A549 (cell line): ENCODE measurements at regions not wholly inside any gene's neighbourhood (a gene's known extent, or its start where the extent isn't known, plus 50 kb on each side); places are given as distances from the start of the nearest gene placed in this dataset.

Source experiments
- ATAC-seq, 2 experiments: fragments of 200-7000 bp in 1 of 2; fragments of >200 bp in 1 of 2; cut with Nextera tagmentation in 1 of 2; cut with Tn5 transposase in 1 of 2; 3 replicates each; pipeline versions ENCODE4 v1.8.0 to v1.9.1; 2018 to 2020; ENCODE audit warnings: mild to moderate bottlenecking in 1 of 2, moderate library complexity in 1 of 2
- CTCF ChIA-PET: fragments of 300-600 bp; sonication (Branson Sonifier 250); formaldehyde crosslinking; extraction: SDS; loops from one replicate; lab custom pipeline; 2021; ENCODE audit warnings: antibody characterized with exemption, inconsistent platforms; lab: Yijun Ruan, JAX
- POLR2A ChIA-PET: fragments of 350-600 bp; formaldehyde crosslinking; extraction: SDS; loops from one replicate; lab custom pipeline; 2021; ENCODE audit warnings: antibody characterized with exemption, inconsistent platforms; lab: Yijun Ruan, JAX
- DNase-seq, 2 experiments: peaks; one replicate each; pipeline versions ENCODE4 v3.0.0 to v3.0.0-alpha.2; 2011 to 2016; ENCODE audit warnings: low read depth in 1 of 2, low spot score in 1 of 2
- FAIRE-seq: peaks from 2 replicates; lab custom pipeline; 2011; peaks lifted over from hg19 to GRCh38; lab: Jason Lieb, UNC
- H3K27ac ChIP-seq, 2 experiments: fragments of >200 bp; sonication (Bioruptor Twin); formaldehyde crosslinking; 3 replicates each; pipeline ENCODE4 v1.5.1; 2016 to 2017
- H3K4me1 ChIP-seq: fragments of >200 bp; sonication (Bioruptor Twin); formaldehyde crosslinking; 3 replicates; pipeline ENCODE4 v1.6.1; 2016
- H3K4me2 ChIP-seq: fragments of >200 bp; sonication (Bioruptor Twin); formaldehyde crosslinking; 3 replicates; pipeline ENCODE4 v1.6.1; 2016
- H3K4me3 ChIP-seq: fragments of >200 bp; sonication (Bioruptor Twin); formaldehyde crosslinking; 3 replicates; pipeline ENCODE4 v1.5.1; 2016
- H3K9me3 ChIP-seq: fragments of >200 bp; sonication (Bioruptor Twin); formaldehyde crosslinking; 3 replicates; pipeline ENCODE4 v1.6.1; 2016
- CHD2 ChIP-seq: fragments of 150-350 bp; IDR thresholded peaks from 2 replicates; pipeline ENCODE4 v1.6.1; 2014; ENCODE audit warnings: low read length; ENCODE audit not compliant: partially characterized antibody
- CHD4 ChIP-seq: fragments of 200-600 bp; sonication (generic); IDR thresholded peaks from 2 replicates; pipeline ENCODE4 v1.6.1; 2016; ENCODE audit warnings: antibody characterized with exemption, mild to moderate bottlenecking, borderline replicate concordance
- GATA3 ChIP-seq: IDR thresholded peaks from 2 replicates; pipeline ENCODE4 v1.6.1; 2012; ENCODE audit warnings: borderline replicate concordance
- HDAC2 ChIP-seq: fragments of 200-600 bp; sonication (generic); IDR thresholded peaks from 2 replicates; pipeline ENCODE4 v1.6.1; 2016
- MYC ChIP-seq: IDR thresholded peaks from 2 replicates; pipeline ENCODE4 v1.6.1; 2012; ENCODE audit warnings: mild to moderate bottlenecking, inconsistent platforms, low read length, improper control_type of control experiment, borderline replicate concordance
- RAD21 ChIP-seq, 2 experiments: fragments of >200 bp in 1 of 2; sonication (Bioruptor Twin) in 1 of 2; formaldehyde crosslinking in 1 of 2; IDR thresholded peaks in 1 of 2; conservative IDR thresholded peaks in 1 of 2; 2 replicates in 1 of 2; 3 replicates in 1 of 2; pipeline ENCODE4 v1.6.1; 2012 to 2018; ENCODE audit warnings: inconsistent platforms in 1 of 2
- RARB ChIP-seq: fragments of 250-450 bp; sonication (Bioruptor Pico); IDR thresholded peaks from 2 replicates; pipeline ENCODE4 v1.8.0; 2021; ENCODE audit warnings: mild to moderate bottlenecking, moderate library complexity
- REST ChIP-seq: fragments of 200-600 bp; sonication (generic); IDR thresholded peaks from 2 replicates; pipeline ENCODE4 v1.6.1; 2016; ENCODE audit warnings: antibody characterized with exemption, mild to moderate bottlenecking, moderate library complexity
- SMC3 ChIP-seq: fragments of >200 bp; sonication (Bioruptor Twin); formaldehyde crosslinking; IDR thresholded peaks from 3 replicates; pipeline ENCODE4 v1.6.1; 2018; ENCODE audit warnings: inconsistent platforms
- USF2 ChIP-seq: fragments of 450-650 bp; IDR thresholded peaks from 2 replicates; pipeline ENCODE4 v1.6.1; 2014; ENCODE audit warnings: antibody characterized with exemption
- WGBS: methylation state at CpG from one replicate; pipeline ENCODE4 v1.1.6; 2017; ENCODE audit errors: missing lambda C conversion rate; 5-methylcytosine and 5-hydroxymethylcytosine counted together

DNA sequence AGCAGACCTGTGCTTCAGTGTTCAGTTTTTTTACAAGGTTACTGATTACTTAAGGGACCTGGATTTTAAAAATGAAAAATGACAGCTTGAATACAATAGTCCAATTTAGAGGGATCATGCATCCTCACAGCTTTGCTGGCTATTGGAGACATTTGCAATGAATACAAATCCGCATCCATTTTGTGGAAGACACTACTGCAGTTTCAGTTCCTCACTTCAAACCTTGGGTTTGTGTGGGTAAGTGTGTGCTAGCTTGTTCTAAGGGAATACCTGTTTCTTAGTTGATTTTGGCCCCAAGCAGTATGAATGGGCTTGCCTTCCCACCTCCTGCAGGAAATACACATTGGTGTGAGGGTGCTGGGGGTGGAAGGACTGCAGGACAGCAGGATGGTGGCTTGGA is 222.4 kb downstream of the OLFM4 start:
- Histone ChIP-seq H3K4me2 (no peak overlapping the region), H3K9me3 (no peaks in the 10 kb centered on the region)
- ChIA-PET CTCF (interaction anchor here (0.5 to 2.2 kb wide), 8 partner anchors 9 to 43 kb away, joined by 3 to 11 read pairs (median 5); no protein-coding TSS in a partner anchor), POLR2A (no interaction called here)
- WGBS = 0% methylated on average over 1 of the region's 1 CpG
- TF ChIP-seq MYC (no peak), USF2 (no peak), RARB (no peak), GATA3 (no peak), CHD2 (no peak), REST (no peak), HDAC2 (no peak), RAD21 (conservative IDR thresholded peaks at IDR 0.05 in 1 of 2, IDR thresholded peaks at IDR 0.05 in 1 of 2) (no peak), SMC3 (no peak)
- TF ChIP-seq, all 56 proteins: peak for 0
- no peaks in the 10 kb centered on the region for H3K4me1 ChIP-seq
- FAIRE-seq (no peak), ATAC-seq (no peak), DNase-seq (no peak)
- H3K4me3 ChIP-seq = no peak overlapping the region
- no peak overlapping the region for H3K27ac ChIP-seq

DNA sequence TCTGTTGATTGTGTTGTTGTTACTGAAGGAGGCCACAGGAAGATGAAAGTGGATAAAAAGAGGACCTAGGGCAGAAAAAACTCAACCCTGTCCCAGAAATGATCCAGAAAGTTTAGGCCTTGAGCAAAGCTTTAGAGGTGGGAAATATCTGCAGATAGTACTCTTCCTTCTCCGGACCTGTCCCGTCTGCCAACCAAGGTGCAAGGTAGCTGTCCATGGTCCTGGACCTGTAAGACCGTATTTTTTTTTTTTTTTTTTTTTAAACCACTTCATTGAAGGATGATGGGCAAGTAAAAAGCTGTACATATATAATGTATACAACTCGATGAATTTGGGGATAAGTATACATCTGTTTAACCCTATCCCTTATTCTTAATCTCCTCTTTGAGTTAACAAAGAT is 225.9 kb downstream of the OLFM4 start:
- CTCF ChIA-PET = interaction anchor here (0.9 kb wide), 1 partner anchor 528 kb away, joined by 3 read pairs; no protein-coding TSS in a partner anchor
- no peak for FAIRE-seq
- 4% methylated on average over 4 of the region's 4 CpGs for WGBS

More for the DNA sequence above, 225.9 kb downstream of the OLFM4 start:
- DNase-seq = no peak
- Histone ChIP-seq H3K4me1 (no peaks in the 10 kb centered on the region), H3K9me3 (no peaks in the 10 kb centered on the region)
- POLR2A ChIA-PET = no interaction called here
- TF ChIP-seq CHD4 = no peak
- TF ChIP-seq REST = peak; percentile 74
- TF ChIP-seq, all 56 proteins: peak for 1
- Histone ChIP-seq H3K4me2 (no peak overlapping the region), H3K4me3 (no peak overlapping the region), H3K27ac (no peak overlapping the region)
- ATAC-seq = no peak
